SK-N-MC (cell line): ENCODE measurements at regions not wholly inside any gene's neighbourhood (a gene's known extent, or its start where the extent isn't known, plus 50 kb on each side); places are given as distances from the start of the nearest gene placed in this dataset.

Experiments used
- EZH2 ChIP-seq: fragments of 200-600 bp; sonication (generic); IDR thresholded peaks from one replicate; pipeline ENCODE4 v1.6.1; 2017; ENCODE audit warnings: antibody characterized with exemption
- FOXP2 ChIP-seq: optimal IDR thresholded peaks from 2 replicates; pipeline ENCODE3; 2011; ENCODE audit warnings: mild to moderate bottlenecking, moderate library complexity; ENCODE audit not compliant: insufficient read depth; ENCODE audit errors: extremely low read length, control extremely low read depth
- POLR2AphosphoS5 ChIP-seq: IDR thresholded peaks from 2 replicates; pipeline ENCODE4 v1.6.1; 2012; ENCODE audit warnings: mild to moderate bottlenecking, low read depth, low read length, borderline replicate concordance

GRCh38 chr1:70892140-70892539 is 155.5 kb downstream of the PTGER3 start:
- TF ChIP-seq POLR2AphosphoS5 (no peak), EZH2 (no peak), FOXP2 (no peak)
